LNCaP clone FGC (cell line): ENCODE measurements at regions not wholly inside any gene's neighbourhood (a gene's known extent, or its start where the extent isn't known, plus 50 kb on each side); places are given as distances from the start of the nearest gene placed in this dataset.

ENCODE experiments used
- DNase-seq: peaks from one replicate; pipeline ENCODE4 v3.0.0-alpha.2; 2011; ENCODE audit warnings: low read depth
- H3K4me3 ChIP-seq: 2 replicates; pipeline ENCODE4 v1.5.1; 2011; ENCODE audit warnings: mild to moderate bottlenecking, low read depth, low read length, control low read depth
- CTCF ChIP-seq: IDR thresholded peaks from 2 replicates; pipeline ENCODE4 v1.5.1; 2012; ENCODE audit warnings: mild to moderate bottlenecking; ENCODE audit not compliant: control insufficient read depth, insufficient read depth; ENCODE audit errors: extremely low read depth

GRCh38 chr4:8771258-8771590 is 100.4 kb downstream of the HMX1 start:
- H3K4me3 ChIP-seq: no peak overlapping the region
- TF ChIP-seq CTCF: no peak
- no peak for DNase-seq

- no peak for TF ChIP-seq CTCF
- H3K4me3 ChIP-seq: no peak overlapping the region
Observed at GRCh38 chr4:8770518-8771257, 101.0 kb downstream of the HMX1 start.

GRCh38 chr4:8769645-8770517 is 101.8 kb downstream of the HMX1 start:
- no peak for TF ChIP-seq CTCF
- no peak for DNase-seq
- no peak overlapping the region for H3K4me3 ChIP-seq

More at GRCh38 chr4:8770518-8771257, 101.0 kb downstream of the HMX1 start:
- no peak for DNase-seq

GRCh38 chr4:8768357-8768999 is 103.2 kb downstream of the HMX1 start:
- no peak for TF ChIP-seq CTCF
- no peak overlapping the region for H3K4me3 ChIP-seq
- no peak for DNase-seq

GRCh38 chr4:8766610-8767009 is 105.0 kb downstream of the HMX1 start:
- TF ChIP-seq CTCF: no peak
- no peak overlapping the region for H3K4me3 ChIP-seq
- DNase-seq: no peak

GRCh38 chr4:8765631-8766590 is 105.7 kb downstream of the HMX1 start:
- no peak overlapping the region for H3K4me3 ChIP-seq
- TF ChIP-seq CTCF: no peak
- DNase-seq: no peak
